ENCODE measurements at regions not wholly inside any gene's neighbourhood (a gene's known extent, or its start where the extent isn't known, plus 50 kb on each side); places are given as distances from the start of the nearest gene placed in this dataset.

DNA sequence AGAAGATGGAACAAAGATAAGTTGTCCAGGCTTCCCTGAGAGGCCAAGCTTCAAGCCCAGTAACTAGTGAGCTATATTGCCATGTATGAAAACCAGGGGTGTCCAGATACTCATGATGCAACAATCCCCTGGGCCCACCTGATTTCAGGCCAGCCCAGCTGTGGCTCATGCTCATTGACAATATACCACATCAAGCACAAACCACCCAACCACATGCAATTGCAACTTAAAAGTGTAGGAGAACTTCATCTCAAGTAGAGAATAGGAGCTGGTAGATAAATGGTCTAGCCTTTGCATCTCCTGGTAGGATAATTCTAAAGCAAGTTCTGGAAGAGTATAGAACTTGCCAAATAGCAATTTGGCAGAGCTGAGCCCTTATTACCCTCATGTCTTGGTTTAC, 561.3 kb downstream of the IGSF11 start:
- no peak for ATAC-seq
- intact Hi-C loops (cut with micrococcal nuclease): no loop called here
- DNase-seq: no peak

DNA sequence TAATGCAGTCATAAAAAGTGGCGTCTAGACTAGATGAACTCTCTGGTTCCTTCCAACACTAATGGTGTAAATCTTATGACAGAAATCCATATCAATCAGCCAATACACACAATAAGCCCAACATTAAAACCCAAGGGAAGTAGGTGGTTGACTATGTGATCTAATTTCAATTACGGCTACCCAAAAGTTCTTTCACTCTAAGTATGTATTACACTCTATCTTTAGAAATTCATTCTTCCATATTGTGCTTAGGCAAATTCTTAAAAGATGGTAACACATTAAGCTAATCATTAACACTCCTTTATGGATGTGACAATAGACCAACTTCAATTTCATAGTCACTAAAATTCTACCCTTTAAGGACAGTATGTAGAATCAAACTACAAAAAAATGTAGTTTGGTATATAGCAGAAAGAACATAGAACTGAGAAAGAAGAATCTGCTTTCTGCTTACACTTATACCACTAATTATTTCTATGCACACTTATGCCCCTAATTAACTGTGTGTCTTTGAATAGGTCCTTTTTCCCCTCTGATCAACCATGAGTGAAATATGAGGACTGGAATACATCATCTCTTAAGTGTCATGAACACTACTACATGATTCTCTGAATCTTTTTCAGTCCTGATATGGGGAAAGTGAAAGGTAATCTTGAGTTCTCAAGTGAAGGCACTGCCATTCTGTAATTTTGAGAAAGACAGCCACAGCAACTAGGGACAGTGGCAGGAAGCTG, 557.6 kb downstream of the IGSF11 start:
- ATAC-seq: no peak
- no peak for DNase-seq
- intact Hi-C loops (cut with micrococcal nuclease): no loop called here

DNA sequence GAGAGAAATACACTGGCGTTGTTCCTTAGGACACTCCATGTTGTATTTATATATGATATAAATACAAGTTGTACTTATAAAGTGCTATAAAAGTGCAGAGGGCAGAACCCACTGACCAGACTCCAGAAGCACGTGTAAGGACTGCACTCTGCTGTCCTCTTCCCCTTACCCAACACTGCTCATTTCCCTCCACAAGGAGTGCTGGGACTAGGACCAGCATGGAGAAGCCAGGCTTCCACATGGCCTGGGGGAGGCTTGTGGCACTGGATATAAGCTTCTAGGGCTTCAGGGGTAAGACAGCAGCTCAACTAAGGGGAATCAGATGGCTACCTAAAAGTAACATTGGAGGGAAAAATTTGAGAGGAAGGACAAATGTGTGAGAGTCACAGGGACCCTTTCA, 556.9 kb downstream of the IGSF11 start:
- intact Hi-C loops (cut with micrococcal nuclease): no loop called here
- ATAC-seq: no peak
- no peak for DNase-seq

DNA sequence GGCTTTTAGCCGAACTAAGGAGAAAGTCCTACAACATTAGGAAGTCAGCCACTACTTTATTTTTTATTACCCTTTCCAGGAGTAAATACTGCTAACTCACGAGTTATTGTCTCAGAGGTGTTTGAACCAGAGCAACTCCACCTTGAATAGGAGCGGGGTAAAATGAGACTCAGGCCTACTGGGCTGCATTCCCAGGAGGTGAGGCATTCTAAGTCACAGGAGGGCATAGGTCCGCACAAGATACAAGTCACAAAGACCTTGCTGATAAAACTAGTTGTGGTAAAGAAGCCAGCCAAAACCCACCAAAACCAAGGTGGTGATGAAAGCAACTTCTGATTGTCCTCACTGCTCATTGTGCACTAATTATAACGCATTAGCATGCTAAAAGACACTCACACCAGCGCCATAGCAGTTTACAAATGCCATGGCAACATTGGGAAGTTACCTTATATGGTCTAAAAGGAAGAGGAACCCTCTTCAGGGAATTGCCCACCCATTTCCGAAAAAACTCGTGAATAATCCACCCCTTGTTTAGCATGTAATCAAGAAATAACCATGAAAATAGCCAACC, 555.9 kb downstream of the IGSF11 start:
- intact Hi-C loops (cut with micrococcal nuclease): no loop called here
- DNase-seq: no peak
- no peak for ATAC-seq

DNA sequence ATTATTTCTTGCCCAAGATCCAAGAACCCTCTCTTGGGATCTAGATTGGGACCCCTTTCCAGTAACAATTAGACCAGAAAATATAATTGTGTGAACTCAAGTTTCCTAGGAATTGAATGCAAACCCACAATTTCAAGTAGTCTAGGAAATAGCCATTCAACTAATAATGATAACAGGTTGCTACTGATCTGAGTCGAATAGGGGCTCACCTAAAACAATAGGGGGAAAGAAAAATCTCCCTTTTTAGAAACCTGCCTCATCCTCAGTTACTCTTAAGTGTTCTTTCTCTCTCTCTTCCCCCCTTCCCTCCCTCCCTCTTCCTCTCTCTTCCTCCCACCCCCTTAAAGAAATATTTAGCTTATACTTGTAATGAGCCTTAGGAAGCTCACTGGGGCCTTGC, 555.3 kb downstream of the IGSF11 start:
- DNase-seq (no peak), ATAC-seq (no peak)
- intact Hi-C loops (cut with micrococcal nuclease): no loop called here

DNA sequence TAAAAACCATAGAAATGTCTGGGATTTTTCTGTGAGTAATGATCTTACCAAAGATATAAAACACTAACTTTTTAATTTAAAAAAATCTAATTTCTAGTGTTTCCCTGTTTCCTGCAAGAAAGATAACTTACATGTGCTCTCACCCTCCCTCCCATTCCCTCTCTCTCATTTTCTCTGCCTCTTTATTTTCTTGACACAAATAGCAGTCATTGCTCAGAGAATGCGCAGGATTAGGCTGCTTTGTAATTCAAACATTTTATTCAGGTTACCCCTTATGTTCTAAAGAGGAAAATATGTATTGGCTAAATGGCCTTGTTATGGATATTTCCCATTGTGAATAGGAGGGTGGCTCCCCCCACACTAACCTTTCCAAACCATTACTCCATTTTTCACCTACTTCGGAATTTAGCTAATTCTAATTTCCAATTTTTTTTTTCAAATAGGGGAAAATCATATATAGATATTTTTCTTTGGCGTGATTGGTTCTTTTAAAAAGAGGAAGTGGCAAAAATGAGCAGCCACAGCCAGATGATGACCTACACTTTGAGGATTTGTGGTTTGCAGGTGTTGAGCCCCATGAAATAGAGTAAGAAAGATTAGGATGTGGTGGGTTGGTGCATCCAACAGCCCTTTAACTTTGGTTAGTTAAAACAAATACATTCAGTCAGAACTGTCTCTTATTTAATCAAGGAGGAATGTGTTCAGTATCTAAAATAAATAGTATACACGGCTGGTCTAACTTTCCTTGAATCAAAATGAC, 554.4 kb downstream of the IGSF11 start:
- no peak for ATAC-seq
- no peak for DNase-seq
- intact Hi-C loops (cut with micrococcal nuclease): no loop called here

DNA sequence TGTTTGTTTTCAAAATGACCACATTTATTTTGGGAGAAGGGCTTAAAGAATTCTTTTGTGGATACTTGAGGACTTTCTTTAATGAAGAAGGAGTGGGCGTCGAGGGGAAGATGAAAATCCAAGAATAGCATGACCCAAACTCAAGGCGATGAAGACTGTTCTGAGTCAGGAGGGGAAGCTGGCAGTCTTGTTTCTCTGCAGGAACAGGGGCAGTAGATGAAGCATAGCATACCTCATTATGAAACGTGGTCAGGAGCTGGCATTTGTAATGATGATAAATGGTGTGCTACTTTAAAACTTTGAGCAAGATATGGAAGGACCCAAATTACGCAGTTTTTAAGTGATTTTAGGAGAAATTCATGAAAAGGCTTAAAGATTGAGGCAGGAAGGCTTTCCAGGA, 549.0 kb downstream of the IGSF11 start:
- no peak for DNase-seq
- no peak for ATAC-seq
- intact Hi-C loops (cut with micrococcal nuclease): no loop called here

DNA sequence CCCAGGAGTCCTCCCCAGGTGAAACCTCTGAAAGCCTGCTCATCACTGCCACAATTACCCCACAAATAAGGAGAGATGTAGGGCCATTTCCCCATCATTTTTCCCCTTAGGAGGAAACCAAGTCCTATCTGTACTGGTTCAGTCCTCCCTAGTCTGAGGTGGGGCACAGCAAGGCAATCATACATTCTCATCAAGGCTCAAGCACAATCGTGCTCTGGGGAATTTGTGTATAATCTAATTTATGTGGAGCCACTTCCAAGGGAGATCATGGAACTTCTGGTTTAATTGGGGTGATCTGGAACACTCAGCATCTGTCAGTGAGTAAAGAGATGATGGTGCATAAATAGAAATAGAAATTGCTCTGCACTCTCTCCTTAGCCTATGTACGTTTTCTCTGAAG, 546.9 kb downstream of the IGSF11 start:
- intact Hi-C loops (cut with micrococcal nuclease): no loop called here
- ATAC-seq (no peak), DNase-seq (no peak)

DNA sequence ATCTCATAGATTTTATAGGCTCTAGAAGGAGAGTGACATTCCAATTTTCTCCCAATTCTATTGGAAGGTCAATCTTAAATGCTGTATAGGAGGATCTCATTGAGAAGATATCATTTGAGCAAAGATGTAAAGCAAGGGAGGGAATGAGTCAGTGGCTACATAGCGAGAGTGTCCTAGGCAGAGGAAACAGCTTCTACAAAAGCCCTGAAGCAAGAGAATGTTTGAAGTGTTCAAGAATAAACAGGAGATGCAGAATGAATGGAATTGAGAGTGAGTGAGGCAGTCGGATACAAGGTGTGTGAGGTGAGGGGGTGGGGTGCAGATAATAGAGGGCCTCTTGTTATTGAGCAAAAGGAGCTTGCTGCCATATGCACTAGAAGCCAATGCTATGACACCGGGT, 545.9 kb downstream of the IGSF11 start:
- DNase-seq (no peak), ATAC-seq (no peak)
- intact Hi-C loops (cut with micrococcal nuclease): no loop called here

DNA sequence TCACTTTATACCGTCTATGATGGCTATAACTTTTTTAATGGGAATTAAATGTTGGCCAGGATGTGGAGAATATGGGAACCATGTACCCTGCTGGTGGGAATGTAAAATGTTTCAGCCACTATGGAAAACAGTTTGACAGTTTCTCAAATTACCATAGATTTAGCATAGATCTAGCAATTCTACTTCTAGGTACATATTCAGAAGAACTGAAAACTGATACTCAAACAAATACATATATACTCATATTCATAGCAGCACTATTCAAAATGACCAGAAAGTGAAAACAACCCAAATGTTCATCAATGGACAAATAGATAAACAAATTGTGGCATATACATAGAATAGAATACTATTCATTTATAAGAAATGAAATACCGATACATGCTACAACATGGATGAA, 539.4 kb downstream of the IGSF11 start:
- intact Hi-C loops (cut with micrococcal nuclease): no loop called here
- DNase-seq (no peak), ATAC-seq (no peak)

DNA sequence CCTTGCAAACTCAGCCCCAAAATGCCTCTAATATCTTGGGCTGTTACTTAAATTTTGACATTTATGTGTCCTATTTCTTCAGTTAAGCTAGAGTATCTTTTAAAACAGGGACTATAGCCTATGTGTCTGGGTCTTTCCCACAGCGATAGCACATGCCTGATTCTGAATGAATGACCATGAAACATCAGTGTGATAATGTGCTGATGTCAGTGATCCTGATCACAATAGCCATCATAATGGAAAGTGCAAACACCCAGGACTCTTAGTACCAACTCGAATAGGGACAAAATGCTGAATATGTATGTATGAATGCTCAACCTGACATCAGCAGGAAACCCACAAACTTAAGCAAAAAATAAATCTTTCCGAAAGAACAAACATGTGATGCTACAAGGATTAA, 537.4 kb downstream of the IGSF11 start:
- intact Hi-C loops (cut with micrococcal nuclease): no loop called here
- no peak for ATAC-seq
- no peak for DNase-seq

DNA sequence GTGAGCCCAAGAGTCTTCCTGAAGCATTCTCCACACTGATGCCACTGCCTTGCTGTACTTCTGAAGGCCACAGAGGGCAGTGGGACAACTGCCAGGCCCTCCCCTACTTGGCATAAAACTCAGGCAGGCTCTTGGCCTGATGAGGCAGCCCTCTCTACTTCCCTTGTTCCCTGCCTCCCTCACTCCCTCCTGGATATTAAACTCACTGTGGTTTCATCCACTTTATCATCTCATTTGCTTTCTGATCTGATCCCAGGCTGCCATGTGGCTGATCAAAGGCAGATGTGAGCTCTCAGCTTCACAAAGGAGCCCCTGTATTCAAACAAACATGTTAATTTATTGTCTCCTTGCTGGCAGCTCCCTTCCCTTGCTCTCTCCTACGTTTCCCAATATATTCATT, 533.5 kb downstream of the IGSF11 start:
- peak; percentile 47 for DNase-seq
- intact Hi-C loops (cut with micrococcal nuclease): no loop called here
- ATAC-seq: peak; percentile 55

DNA sequence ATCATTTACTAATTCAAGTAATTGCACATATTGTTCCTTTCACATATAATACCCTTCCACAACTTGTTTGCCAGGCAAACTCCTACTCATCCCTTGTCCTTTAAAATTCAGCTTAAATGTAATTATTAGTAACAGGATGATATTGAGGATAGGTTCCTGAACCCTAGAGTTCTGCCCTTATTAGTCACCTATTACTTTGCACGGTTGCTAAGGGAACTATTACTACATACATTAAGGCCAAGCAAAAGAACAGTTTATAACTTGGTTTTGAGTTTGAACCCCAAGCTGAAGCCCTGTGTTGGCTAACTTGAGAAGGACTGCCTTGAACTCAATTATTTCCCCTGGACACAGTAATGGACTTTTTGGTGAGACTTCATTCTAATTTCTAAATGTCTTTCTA, 529.7 kb downstream of the IGSF11 start:
- DNase-seq: no peak
- intact Hi-C loops (cut with micrococcal nuclease): no loop called here
- ATAC-seq: no peak

DNA sequence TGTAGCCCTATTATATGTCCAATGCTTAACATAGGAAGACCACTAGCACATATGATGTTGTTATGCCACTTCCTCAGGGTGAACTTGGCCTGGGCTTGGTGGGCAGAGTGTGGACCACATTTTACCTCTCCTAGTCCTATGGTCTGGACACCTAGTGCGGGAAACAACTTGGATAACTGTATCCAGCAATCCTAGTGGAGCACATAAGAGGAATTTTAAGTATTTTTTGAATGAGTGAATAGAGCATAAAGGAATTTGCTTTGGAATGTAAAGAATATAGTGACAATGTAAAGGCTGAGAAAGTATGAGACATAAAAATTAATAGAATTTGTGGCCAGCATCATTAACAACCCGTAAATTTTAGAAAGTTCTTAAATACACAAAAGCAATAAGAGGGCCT, 528.9 kb downstream of the IGSF11 start:
- intact Hi-C loops (cut with micrococcal nuclease): no loop called here
- ATAC-seq (no peak), DNase-seq (no peak)

DNA sequence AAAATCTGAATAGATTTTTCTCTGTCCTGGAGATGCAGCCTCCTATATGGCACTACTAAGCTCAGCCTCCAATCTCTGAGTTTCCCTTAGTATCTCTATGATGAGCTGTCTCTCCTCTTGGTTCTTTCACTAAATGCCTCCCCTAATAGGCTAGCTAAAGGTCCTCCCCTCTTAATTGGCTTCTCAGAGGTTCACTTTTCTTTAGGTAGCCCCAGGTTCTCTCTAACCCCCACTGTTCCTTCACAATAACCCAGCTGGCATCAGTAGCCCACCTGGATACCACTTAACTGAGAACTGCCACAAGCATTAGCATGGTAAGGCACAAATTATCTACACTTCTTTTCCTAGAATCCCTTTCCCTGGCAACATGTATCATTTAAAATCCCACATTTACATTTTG, 523.2 kb downstream of the IGSF11 start:
- ATAC-seq (no peak), DNase-seq (no peak)
- intact Hi-C loops (cut with micrococcal nuclease): no loop called here

DNA sequence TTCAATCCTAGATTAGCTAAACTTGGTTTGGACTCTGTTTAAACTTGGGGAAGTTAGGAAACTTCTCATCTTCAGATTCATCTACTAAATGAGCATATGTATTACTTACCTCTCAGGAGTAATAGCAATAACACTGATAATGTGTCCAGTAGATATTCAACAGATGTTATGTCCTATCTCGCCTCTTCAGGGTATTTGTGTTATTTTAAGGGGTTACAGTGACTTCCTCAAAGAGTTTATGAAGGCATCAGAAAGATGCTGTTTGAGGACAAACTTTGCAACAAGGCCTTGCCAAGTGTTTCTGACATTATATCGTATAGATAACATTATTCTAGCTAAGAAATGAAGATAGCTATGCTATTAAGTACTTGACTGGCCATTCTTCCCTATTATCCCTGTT, 522.3 kb downstream of the IGSF11 start:
- intact Hi-C loops (cut with micrococcal nuclease): no loop called here
- ATAC-seq (no peak), DNase-seq (no peak)

DNA sequence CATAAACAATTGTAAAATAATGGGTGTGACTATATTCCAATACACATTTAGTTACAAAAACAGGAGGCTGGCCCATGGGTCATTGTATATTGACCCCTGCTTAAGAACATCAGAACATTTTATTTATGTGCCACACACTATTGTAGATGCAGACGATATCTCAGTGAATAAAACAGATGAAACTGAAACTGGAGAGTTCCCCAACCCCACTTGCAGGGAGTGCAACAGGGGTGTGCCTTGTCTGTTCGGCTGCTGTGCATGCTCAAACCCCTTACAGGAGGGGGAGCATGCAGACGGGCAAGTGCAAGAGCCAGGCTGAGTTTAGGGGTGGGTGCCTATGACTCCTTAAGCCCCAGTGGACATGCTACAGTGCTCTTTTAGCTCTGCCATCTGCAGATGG, 509.6 kb downstream of the IGSF11 start:
- DNase-seq (no peak), ATAC-seq (no peak)
- intact Hi-C loops (cut with micrococcal nuclease): no loop called here

DNA sequence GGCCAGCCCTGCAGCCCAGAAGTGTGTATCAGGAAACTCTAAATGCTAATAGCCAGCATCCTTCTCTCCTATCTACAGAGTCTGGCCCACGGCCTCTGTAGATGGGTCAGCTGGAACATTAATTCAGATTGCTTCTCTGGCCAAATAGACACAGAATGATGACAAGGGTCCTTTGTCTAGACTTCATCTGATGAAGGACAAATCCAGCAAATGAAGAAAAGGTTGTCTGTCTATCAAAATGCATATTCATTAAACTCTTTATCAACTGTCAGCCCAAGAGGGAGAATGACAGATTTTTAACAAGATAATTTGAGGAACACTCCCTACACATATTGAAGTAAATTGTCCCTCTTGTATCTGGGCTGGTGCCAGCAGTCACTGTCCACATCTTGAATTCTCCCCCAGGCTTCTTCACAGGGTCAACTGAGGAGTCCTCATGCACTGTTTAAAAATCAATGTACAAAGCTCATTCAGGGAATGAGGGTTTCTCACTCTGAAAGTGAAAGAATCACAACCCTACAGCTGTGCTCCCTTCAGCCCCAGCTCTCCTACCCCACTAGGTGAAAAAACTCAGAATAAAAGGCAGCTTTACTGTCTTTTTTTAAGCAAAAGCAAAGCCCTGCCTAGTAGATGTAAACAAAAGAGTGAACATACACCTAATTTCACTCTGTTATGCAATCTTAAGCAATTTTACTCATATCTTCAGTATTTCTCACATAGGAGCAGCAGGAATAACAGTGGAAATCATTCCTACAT, 507.7 kb downstream of the IGSF11 start:
- ATAC-seq (no peak), DNase-seq (no peak)
- intact Hi-C loops (cut with micrococcal nuclease): no loop called here

DNA sequence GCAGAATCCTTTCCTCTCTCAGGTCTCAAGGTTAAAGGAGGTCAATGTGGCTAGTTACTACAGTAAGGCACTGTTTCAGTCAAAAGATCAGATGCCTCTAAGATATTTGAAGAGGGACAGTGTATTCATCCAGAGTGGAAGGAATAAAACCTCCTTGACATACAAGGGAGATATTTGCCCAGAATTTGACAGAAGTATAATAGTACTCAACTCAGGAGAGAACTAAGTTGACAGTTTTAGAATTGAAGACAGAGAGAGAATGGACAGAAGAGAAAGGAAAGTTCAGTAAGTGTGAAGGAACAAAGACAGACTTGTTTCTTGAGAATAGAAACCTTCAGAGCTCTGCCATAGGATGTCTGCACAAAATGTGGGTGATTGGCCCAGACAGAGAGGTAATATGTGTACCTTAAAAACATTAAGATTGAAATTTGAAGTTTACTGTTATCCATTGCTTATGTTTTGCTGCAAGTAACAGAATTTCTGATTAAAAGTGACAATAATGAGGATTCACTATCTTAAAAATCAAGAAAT, 507.1 kb downstream of the IGSF11 start:
- intact Hi-C loops (cut with micrococcal nuclease): no loop called here

DNA sequence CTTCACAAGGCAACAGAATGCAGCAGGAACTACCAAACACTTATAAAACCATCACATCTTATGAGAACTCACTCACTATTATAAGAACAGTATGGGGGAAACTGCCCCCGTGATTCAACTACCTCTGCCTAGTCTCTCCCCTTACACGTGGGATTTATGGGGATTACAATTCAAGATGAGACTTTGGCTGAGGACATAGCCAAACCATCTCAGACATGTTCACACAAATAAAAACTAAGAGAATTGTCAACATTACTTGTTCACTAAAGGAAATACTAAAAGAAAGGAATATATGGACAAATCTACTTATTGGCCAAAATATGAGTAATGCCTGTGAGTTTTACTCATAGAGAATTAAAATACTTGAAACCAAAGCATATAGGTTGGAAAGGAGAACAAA, 505.1 kb downstream of the IGSF11 start:
- ATAC-seq (no peak), DNase-seq (no peak)
- intact Hi-C loops (cut with micrococcal nuclease): no loop called here

More for the DNA sequence above, 507.1 kb downstream of the IGSF11 start:
- ATAC-seq: no peak
- DNase-seq: no peak

All from left ventricle myocardium superior (tissue), 1 donor.